OCI-LY1 (cell line): ENCODE measurements at regions not wholly inside any gene's neighbourhood (a gene's known extent, or its start where the extent isn't known, plus 50 kb on each side); places are given as distances from the start of the nearest gene placed in this dataset.

ENCODE experiments used
- EZH2 ChIP-seq: fragments of 200-600 bp; sonication (generic), shearing (Covaris generic); IDR thresholded peaks from 2 replicates; pipeline ENCODE4 v1.8.0; 2017; ENCODE audit warnings: borderline replicate concordance, mixed run types, mild to moderate bottlenecking, antibody characterized with exemption, low read length, moderate library complexity, mixed read lengths
- TF ChIP-seq, protein P1 (sequence below): fragments of 200-600 bp; sonication (generic), shearing (Covaris generic); IDR thresholded peaks from 2 replicates; pipeline ENCODE4 v1.5.1; 2017; ENCODE audit warnings: mild to moderate bottlenecking, antibody characterized with exemption, low read length, moderate library complexity, mixed read lengths

DNA sequence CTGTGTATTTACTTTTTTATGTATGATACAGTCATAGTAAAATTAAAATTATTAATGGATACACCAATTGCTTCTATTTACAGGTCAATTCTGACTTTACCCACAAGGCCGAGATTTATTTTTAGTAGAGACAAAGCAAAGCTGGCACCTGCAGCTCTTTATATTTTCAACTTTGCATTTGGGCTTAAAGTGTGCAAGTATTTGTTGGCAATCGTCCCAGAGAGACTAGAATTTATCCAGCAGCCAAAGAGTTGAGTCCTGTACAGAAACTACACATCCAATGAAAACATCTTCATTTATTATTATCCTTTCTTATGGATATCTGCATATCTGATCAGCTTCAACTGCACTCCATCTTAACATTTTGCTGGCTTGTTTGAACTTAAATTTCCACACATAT, 485.6 kb downstream of the SOX11 start:
- no peak for TF ChIP-seq EZH2
- TF ChIP-seq, protein P1, sequence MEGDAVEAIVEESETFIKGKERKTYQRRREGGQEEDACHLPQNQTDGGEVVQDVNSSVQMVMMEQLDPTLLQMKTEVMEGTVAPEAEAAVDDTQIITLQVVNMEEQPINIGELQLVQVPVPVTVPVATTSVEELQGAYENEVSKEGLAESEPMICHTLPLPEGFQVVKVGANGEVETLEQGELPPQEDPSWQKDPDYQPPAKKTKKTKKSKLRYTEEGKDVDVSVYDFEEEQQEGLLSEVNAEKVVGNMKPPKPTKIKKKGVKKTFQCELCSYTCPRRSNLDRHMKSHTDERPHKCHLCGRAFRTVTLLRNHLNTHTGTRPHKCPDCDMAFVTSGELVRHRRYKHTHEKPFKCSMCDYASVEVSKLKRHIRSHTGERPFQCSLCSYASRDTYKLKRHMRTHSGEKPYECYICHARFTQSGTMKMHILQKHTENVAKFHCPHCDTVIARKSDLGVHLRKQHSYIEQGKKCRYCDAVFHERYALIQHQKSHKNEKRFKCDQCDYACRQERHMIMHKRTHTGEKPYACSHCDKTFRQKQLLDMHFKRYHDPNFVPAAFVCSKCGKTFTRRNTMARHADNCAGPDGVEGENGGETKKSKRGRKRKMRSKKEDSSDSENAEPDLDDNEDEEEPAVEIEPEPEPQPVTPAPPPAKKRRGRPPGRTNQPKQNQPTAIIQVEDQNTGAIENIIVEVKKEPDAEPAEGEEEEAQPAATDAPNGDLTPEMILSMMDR = no peak
